Effector memory CD4-positive, alpha-beta T cell (primary cell): ENCODE measurements at regions not wholly inside any gene's neighbourhood (a gene's known extent, or its start where the extent isn't known, plus 50 kb on each side); places are given as distances from the start of the nearest gene placed in this dataset.

ENCODE experiments used
- DNase-seq, 3 donors: peaks; one replicate each; pipeline ENCODE4 v3.0.0-alpha.2; 2020
- H3K27ac ChIP-seq: 2 replicates; pipeline ENCODE4 v1.7.0; 2013; ENCODE audit warnings: mild to moderate bottlenecking, low read length, moderate library complexity; ENCODE audit not compliant: insufficient read depth, poor library complexity, severe bottlenecking
- H3K27me3 ChIP-seq: replicated peaks from 2 replicates; pipeline ENCODE4 v1.7.0; 2013; ENCODE audit warnings: mild to moderate bottlenecking, low read length; ENCODE audit not compliant: insufficient read depth, control insufficient read depth, poor library complexity, severe bottlenecking
- H3K36me3 ChIP-seq: 2 replicates; pipeline ENCODE4 v1.7.0; 2013; ENCODE audit warnings: mild to moderate bottlenecking, low read length, moderate library complexity; ENCODE audit not compliant: control insufficient read depth, insufficient read depth
- H3K4me1 ChIP-seq: 2 replicates; pipeline ENCODE4 v1.7.0; 2013; ENCODE audit warnings: low read length, mild to moderate bottlenecking; ENCODE audit not compliant: control insufficient read depth, insufficient read depth, poor library complexity, severe bottlenecking
- H3K4me3 ChIP-seq: 2 replicates; pipeline ENCODE4 v1.7.0; 2013; ENCODE audit warnings: low read length, low read depth, mild to moderate bottlenecking; ENCODE audit not compliant: insufficient read depth, poor library complexity, severe bottlenecking
- H3K9me3 ChIP-seq: 2 replicates; pipeline ENCODE4 v1.7.0; 2013; ENCODE audit warnings: mild to moderate bottlenecking, low read length, moderate library complexity; ENCODE audit not compliant: control insufficient read depth

GRCh38 chr2:226358688-226359087 lies 440.9 kb downstream of the IRS1 start:
- no peak for DNase-seq
- Histone ChIP-seq H3K27ac (no peak overlapping the region), H3K36me3 (no peaks in the 10 kb centered on the region), H3K4me1 (no peaks in the 10 kb centered on the region), H3K9me3 (no peaks in the 10 kb centered on the region), H3K4me3 (no peak overlapping the region), H3K27me3 (no peaks in the 10 kb centered on the region)

- no peaks in the 10 kb centered on the region for H3K9me3 ChIP-seq
- no peak overlapping the region for H3K27ac ChIP-seq
- H3K27me3 ChIP-seq: no peaks in the 10 kb centered on the region
- H3K4me1 ChIP-seq: no peaks in the 10 kb centered on the region
- no peak overlapping the region for H3K4me3 ChIP-seq
- DNase-seq: no peak
- H3K36me3 ChIP-seq: no peaks in the 10 kb centered on the region
Observed at GRCh38 chr2:226357816-226358215, 441.8 kb downstream of the IRS1 start.

GRCh38 chr2:226355600-226355999 lies 444.0 kb downstream of the IRS1 start:
- Histone ChIP-seq H3K4me1 (no peaks in the 10 kb centered on the region), H3K36me3 (no peaks in the 10 kb centered on the region), H3K27ac (no peak overlapping the region), H3K27me3 (no peaks in the 10 kb centered on the region), H3K4me3 (no peak overlapping the region), H3K9me3 (no peaks in the 10 kb centered on the region)
- DNase-seq: no peak

- Histone ChIP-seq H3K27ac (no peak overlapping the region), H3K9me3 (no peaks in the 10 kb centered on the region), H3K4me1 (no peaks in the 10 kb centered on the region), H3K36me3 (no peaks in the 10 kb centered on the region), H3K4me3 (no peak overlapping the region), H3K27me3 (no peaks in the 10 kb centered on the region)
- DNase-seq: no peak
Observed at GRCh38 chr2:226354434-226354833, 445.2 kb downstream of the IRS1 start.

- Histone ChIP-seq H3K9me3 (no peaks in the 10 kb centered on the region), H3K36me3 (no peaks in the 10 kb centered on the region), H3K27ac (no peak overlapping the region), H3K4me3 (no peak overlapping the region), H3K4me1 (no peaks in the 10 kb centered on the region), H3K27me3 (no peaks in the 10 kb centered on the region)
- DNase-seq: no peak
Observed at GRCh38 chr2:226352941-226353560, 446.6 kb downstream of the IRS1 start.

GRCh38 chr2:226351711-226352110 lies 447.9 kb downstream of the IRS1 start:
- DNase-seq: no peak
- H3K27me3 ChIP-seq: no peaks in the 10 kb centered on the region
- no peak overlapping the region for H3K4me3 ChIP-seq
- H3K9me3 ChIP-seq: no peaks in the 10 kb centered on the region
- H3K4me1 ChIP-seq: no peaks in the 10 kb centered on the region
- no peak overlapping the region for H3K27ac ChIP-seq
- no peaks in the 10 kb centered on the region for H3K36me3 ChIP-seq

GRCh38 chr2:226339616-226340015 lies 460.0 kb downstream of the IRS1 start:
- no peak overlapping the region for H3K4me3 ChIP-seq
- H3K4me1 ChIP-seq: no peaks in the 10 kb centered on the region
- H3K36me3 ChIP-seq: no peaks in the 10 kb centered on the region
- no peaks in the 10 kb centered on the region for H3K9me3 ChIP-seq
- H3K27ac ChIP-seq: no peak overlapping the region
- no peak for DNase-seq
- no peaks in the 10 kb centered on the region for H3K27me3 ChIP-seq

GRCh38 chr2:226338825-226339224 lies 460.8 kb downstream of the IRS1 start:
- H3K9me3 ChIP-seq: no peaks in the 10 kb centered on the region
- no peak overlapping the region for H3K4me3 ChIP-seq
- no peak overlapping the region for H3K27ac ChIP-seq
- H3K36me3 ChIP-seq: no peaks in the 10 kb centered on the region
- no peak for DNase-seq
- no peaks in the 10 kb centered on the region for H3K4me1 ChIP-seq
- H3K27me3 ChIP-seq: no peaks in the 10 kb centered on the region

GRCh38 chr2:226337941-226338600 lies 461.5 kb downstream of the IRS1 start:
- no peaks in the 10 kb centered on the region for H3K4me1 ChIP-seq
- no peaks in the 10 kb centered on the region for H3K27me3 ChIP-seq
- no peaks in the 10 kb centered on the region for H3K9me3 ChIP-seq
- H3K36me3 ChIP-seq: no peaks in the 10 kb centered on the region
- H3K27ac ChIP-seq: no peak overlapping the region
- H3K4me3 ChIP-seq: no peak overlapping the region
- DNase-seq: no peak

GRCh38 chr2:226336283-226336682 lies 463.3 kb downstream of the IRS1 start:
- Histone ChIP-seq H3K4me3 (no peak overlapping the region), H3K9me3 (no peaks in the 10 kb centered on the region), H3K4me1 (no peaks in the 10 kb centered on the region), H3K36me3 (no peaks in the 10 kb centered on the region), H3K27ac (no peak overlapping the region), H3K27me3 (no peaks in the 10 kb centered on the region)
- DNase-seq: no peak
